HCT116 (cell line): ENCODE measurements at regions not wholly inside any gene's neighbourhood (a gene's known extent, or its start where the extent isn't known, plus 50 kb on each side); places are given as distances from the start of the nearest gene placed in this dataset.

Experiments used
- ATAC-seq: fragments of 200-7000 bp; cut with Tn5 transposase; 2 replicates; pipeline ENCODE4 v1.9.1; 2020; ENCODE audit warnings: mild to moderate bottlenecking, moderate library complexity
- BruUV-seq: library from RNA; stranded (reverse); fragments of 400-500 nt; replicated peaks from 2 replicates; lab custom pipeline; 2021; lab: Mats Ljungman, UMichigan
- CTCF ChIA-PET: fragments of 300-600 bp; sonication (Branson Sonifier 250); formaldehyde crosslinking; loops from one replicate; lab custom pipeline; 2021; ENCODE audit warnings: antibody characterized with exemption; lab: Charles Lee
- POLR2A ChIA-PET: fragments of 300-600, 350-600 bp; sonication (Branson Sonifier 250); formaldehyde crosslinking; loops from one replicate; lab custom pipeline; 2021; ENCODE audit warnings: antibody characterized with exemption; lab: Charles Lee
- RAD21 ChIA-PET, 2 experiments: fragments of 300-600 bp; sonication (Branson Sonifier 250); formaldehyde crosslinking; loops; one replicate each; lab custom pipeline; 2023; ENCODE audit warnings: low total read pairs in 2 of 2; ENCODE audit not compliant: uncharacterized antibody in 2 of 2, unreplicated experiment in 2 of 2, low non-redundant PET in 1 of 2; lab: Charles Lee
- DNase-seq: peaks from one replicate; pipeline ENCODE4 v3.0.0-alpha.2; 2010; ENCODE audit warnings: low read depth, low spot score
- H2AFZ ChIP-seq: fragments of 200-600 bp; shearing (Covaris generic), sonication (generic); 2 replicates; pipeline ENCODE4 v1.6.1; 2017; ENCODE audit warnings: low read depth, mixed run types, mixed read lengths, antibody characterized with exemption, low read length; ENCODE audit not compliant: poor library complexity, severe bottlenecking
- H3K27ac ChIP-seq: 2 replicates; pipeline ENCODE4 v1.5.1; 2012; ENCODE audit warnings: low read depth, low read length
- H3K27me3 ChIP-seq: fragments of 200-600 bp; sonication (generic); 2 replicates; pipeline ENCODE4 v1.6.1; 2016; ENCODE audit warnings: mixed run types, low read length, mixed read lengths; ENCODE audit not compliant: insufficient read depth
- H3K36me3 ChIP-seq, 2 experiments: fragments of 200-500 bp in 1 of 2; fragments of 200-600 bp in 1 of 2; sonication (Bioruptor generic) in 1 of 2; sonication (generic) in 1 of 2; 2 replicates each; pipeline versions ENCODE4 v1.5.1 to v1.6.1; 2014 to 2016; ENCODE audit warnings: low read length in 2 of 2, inconsistent platforms in 1 of 2, mixed read lengths in 1 of 2, mixed run types in 1 of 2; ENCODE audit not compliant: insufficient read depth in 2 of 2, control insufficient read depth in 1 of 2
- H3K4me1 ChIP-seq, 2 experiments: fragments of 200-600 bp in 1 of 2; sonication (generic) in 1 of 2; 2 replicates each; pipeline versions ENCODE4 v1.5.1 to v1.6.1; 2012 to 2017; ENCODE audit warnings: low read length in 2 of 2, inconsistent platforms in 1 of 2, mild to moderate bottlenecking in 1 of 2, mixed read lengths in 1 of 2, mixed run types in 1 of 2, moderate library complexity in 1 of 2; ENCODE audit not compliant: insufficient read depth in 2 of 2, control insufficient read depth in 1 of 2
- H3K4me2 ChIP-seq: fragments of 200-600 bp; sonication (generic); 2 replicates; pipeline ENCODE4 v1.6.1; 2017; ENCODE audit warnings: mixed run types, low read length, mixed read lengths
- H3K4me3 ChIP-seq, 2 experiments: fragments of 200-600 bp in 1 of 2; sonication (generic) in 1 of 2; replicated peaks in 1 of 2; 2 replicates each; pipeline ENCODE4 v1.5.1; 2011 to 2016; ENCODE audit warnings: low read length in 2 of 2, control low read depth in 1 of 2, low read depth in 1 of 2, mild to moderate bottlenecking in 1 of 2, mixed read lengths in 1 of 2, mixed run types in 1 of 2
- H3K79me2 ChIP-seq: fragments of 200-600 bp; sonication (generic); 2 replicates; pipeline ENCODE4 v1.6.1; 2017; ENCODE audit warnings: mild to moderate bottlenecking, mixed run types, low read length, moderate library complexity, mixed read lengths; ENCODE audit not compliant: insufficient read depth
- H3K9ac ChIP-seq: fragments of 200-600 bp; sonication (generic); 2 replicates; pipeline ENCODE4 v1.6.1; 2016; ENCODE audit warnings: low read length, mixed read lengths
- H3K9me2 ChIP-seq: fragments of 200-600 bp; sonication (generic), shearing (Covaris generic); 2 replicates; pipeline ENCODE4 v1.6.1; 2017; ENCODE audit warnings: mixed run types, mild to moderate bottlenecking, moderate library complexity; ENCODE audit not compliant: insufficient read depth
- H3K9me3 ChIP-seq, 2 experiments: fragments of 200-500 bp in 1 of 2; fragments of 200-600 bp in 1 of 2; sonication (Bioruptor generic) in 1 of 2; sonication (generic) in 1 of 2; 2 replicates each; pipeline ENCODE4 v1.6.1; 2014 to 2017; ENCODE audit warnings: low read length in 2 of 2, mixed read lengths in 2 of 2, inconsistent platforms in 1 of 2, low read depth in 1 of 2, mild to moderate bottlenecking in 1 of 2, mixed run types in 1 of 2, moderate library complexity in 1 of 2; ENCODE audit not compliant: control insufficient read depth in 1 of 2, insufficient read depth in 1 of 2
- H4K20me1 ChIP-seq: fragments of 200-600 bp; sonication (generic), shearing (Covaris generic); 2 replicates; pipeline ENCODE4 v1.6.1; 2017; ENCODE audit warnings: mixed run types, mild to moderate bottlenecking, moderate library complexity; ENCODE audit not compliant: insufficient read depth
- CEBPB ChIP-seq: IDR thresholded peaks from 2 replicates; pipeline ENCODE4 v1.6.1; 2012; ENCODE audit warnings: low read depth
- EGR1 ChIP-seq: IDR thresholded peaks from 2 replicates; pipeline ENCODE4 v1.6.1; 2012; ENCODE audit warnings: low read depth
- ELF1 ChIP-seq: IDR thresholded peaks from 2 replicates; pipeline ENCODE4 v1.6.1; 2012; ENCODE audit warnings: low read depth, borderline replicate concordance
- SIN3A ChIP-seq: IDR thresholded peaks from 2 replicates; pipeline ENCODE4 v1.6.1; 2012; ENCODE audit warnings: low read depth
- SP1 ChIP-seq: IDR thresholded peaks from 2 replicates; pipeline ENCODE4 v1.6.1; 2012; ENCODE audit warnings: low read depth
- intact Hi-C: fragments of 100-400 bp; cut with micrococcal nuclease; formaldehyde crosslinking; loops from 2 replicates; pipeline ENCODE4 v1.10.0; 2022
- TF ChIP-seq, protein P1 (sequence below): IDR thresholded peaks from 2 replicates; pipeline ENCODE4 v1.6.1; 2012
- TF ChIP-seq, protein P2 (sequence below): IDR thresholded peaks from 2 replicates; pipeline ENCODE4 v1.6.1; 2012; ENCODE audit warnings: low read depth

DNA sequence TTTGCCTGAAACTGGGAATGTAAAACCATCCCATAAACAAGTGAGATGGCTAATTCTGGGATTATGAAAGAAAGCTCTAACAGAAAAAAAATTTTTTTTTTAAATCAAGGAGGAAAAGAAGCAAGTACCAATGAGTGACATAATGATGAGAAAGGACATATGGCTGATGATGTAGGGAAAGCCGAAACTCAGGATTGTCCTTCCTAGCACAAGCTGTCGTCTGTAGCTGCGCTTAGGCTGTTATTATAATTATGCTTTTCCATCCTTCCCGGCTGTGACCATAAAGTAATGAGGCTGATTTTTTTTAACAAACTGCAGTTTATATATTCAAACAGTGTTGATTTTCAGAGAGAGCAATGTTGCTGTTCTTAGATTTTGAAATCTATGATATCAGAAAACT lies 209.8 kb upstream of the NOCT start:
- Histone ChIP-seq H3K9me3 (no peaks in the 10 kb centered on the region), H2AFZ (no peak overlapping the region), H3K27me3 (peaks cover 49% of the 10 kb centered on the region), H3K9ac (no peak overlapping the region), H3K9me2 (no peaks in the 10 kb centered on the region), H3K27ac (no peak overlapping the region), H3K4me2 (no peak overlapping the region), H3K36me3 (no peaks in the 10 kb centered on the region), H4K20me1 (no peaks in the 10 kb centered on the region), H3K79me2 (no peaks in the 10 kb centered on the region), H3K4me1 (no peaks in the 10 kb centered on the region), H3K4me3 (no peak overlapping the region)
- BruUV-seq: no TSS peak
- intact Hi-C loops: no loop called here
- no peak for TF ChIP-seq CEBPB
- ChIA-PET RAD21 (no interaction called here), CTCF (no interaction called here), POLR2A (interaction anchor here (0.6 kb wide), 1 partner anchor 354 kb away, joined by 5 read pairs; no protein-coding TSS in a partner anchor)
- DNase-seq: no peak
- no peak for ATAC-seq

DNA sequence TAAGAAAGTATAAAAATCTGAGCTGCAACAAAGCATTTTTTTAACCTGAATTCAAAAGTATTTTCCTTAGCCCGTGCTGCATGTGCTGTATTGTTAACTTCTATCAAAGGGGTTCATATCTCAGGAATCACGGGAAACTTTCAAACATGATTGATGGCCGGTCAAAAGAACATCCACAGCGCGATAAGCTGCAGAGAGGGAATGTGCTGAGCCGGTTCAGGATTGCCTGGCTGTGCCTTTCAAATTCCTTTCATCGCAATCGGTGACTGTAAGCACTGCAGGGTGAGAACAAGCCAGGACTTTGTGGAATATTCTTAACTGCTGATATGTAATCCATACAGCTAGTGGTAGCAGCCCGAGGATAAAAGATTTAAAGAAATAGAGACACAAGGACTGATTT lies 210.9 kb upstream of the NOCT start:
- Histone ChIP-seq H3K36me3 (no peaks in the 10 kb centered on the region), H2AFZ (no peak overlapping the region), H4K20me1 (no peaks in the 10 kb centered on the region), H3K9me3 (no peaks in the 10 kb centered on the region), H3K4me2 (no peak overlapping the region), H3K27me3 (peaks cover 54% of the 10 kb centered on the region), H3K4me3 (no peak overlapping the region), H3K9ac (no peak overlapping the region), H3K4me1 (no peaks in the 10 kb centered on the region), H3K9me2 (no peaks in the 10 kb centered on the region), H3K79me2 (no peaks in the 10 kb centered on the region), H3K27ac (no peak overlapping the region)
- no peak for ATAC-seq
- CTCF ChIA-PET: no interaction called here
- intact Hi-C loops: no loop called here
- DNase-seq: no peak
- RAD21 ChIA-PET: no interaction called here
- no peak for TF ChIP-seq SP1
- TF ChIP-seq, protein P1, sequence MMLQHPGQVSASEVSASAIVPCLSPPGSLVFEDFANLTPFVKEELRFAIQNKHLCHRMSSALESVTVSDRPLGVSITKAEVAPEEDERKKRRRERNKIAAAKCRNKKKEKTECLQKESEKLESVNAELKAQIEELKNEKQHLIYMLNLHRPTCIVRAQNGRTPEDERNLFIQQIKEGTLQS: no peak
- POLR2A ChIA-PET: no interaction called here
- no TSS peak for BruUV-seq

DNA sequence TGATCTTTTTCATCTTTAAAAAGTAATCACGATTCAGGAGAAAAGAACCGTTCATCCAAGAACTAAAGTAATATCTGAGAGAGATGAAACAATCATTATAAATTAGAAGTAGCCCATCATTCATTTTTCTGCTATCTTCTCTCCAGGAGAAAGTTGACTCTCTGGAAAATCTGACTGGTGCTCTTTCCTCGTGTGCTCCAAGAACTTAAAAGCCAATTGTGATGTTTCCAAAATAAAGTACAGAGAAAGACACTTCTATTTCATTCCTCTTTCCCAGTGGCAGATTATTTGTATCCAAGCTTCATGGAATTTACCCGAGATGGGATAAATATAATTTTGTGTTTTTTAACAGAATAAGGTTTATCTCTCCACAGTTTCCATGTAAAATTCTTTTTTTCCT lies 212.5 kb upstream of the NOCT start:
- TF ChIP-seq, protein P2, sequence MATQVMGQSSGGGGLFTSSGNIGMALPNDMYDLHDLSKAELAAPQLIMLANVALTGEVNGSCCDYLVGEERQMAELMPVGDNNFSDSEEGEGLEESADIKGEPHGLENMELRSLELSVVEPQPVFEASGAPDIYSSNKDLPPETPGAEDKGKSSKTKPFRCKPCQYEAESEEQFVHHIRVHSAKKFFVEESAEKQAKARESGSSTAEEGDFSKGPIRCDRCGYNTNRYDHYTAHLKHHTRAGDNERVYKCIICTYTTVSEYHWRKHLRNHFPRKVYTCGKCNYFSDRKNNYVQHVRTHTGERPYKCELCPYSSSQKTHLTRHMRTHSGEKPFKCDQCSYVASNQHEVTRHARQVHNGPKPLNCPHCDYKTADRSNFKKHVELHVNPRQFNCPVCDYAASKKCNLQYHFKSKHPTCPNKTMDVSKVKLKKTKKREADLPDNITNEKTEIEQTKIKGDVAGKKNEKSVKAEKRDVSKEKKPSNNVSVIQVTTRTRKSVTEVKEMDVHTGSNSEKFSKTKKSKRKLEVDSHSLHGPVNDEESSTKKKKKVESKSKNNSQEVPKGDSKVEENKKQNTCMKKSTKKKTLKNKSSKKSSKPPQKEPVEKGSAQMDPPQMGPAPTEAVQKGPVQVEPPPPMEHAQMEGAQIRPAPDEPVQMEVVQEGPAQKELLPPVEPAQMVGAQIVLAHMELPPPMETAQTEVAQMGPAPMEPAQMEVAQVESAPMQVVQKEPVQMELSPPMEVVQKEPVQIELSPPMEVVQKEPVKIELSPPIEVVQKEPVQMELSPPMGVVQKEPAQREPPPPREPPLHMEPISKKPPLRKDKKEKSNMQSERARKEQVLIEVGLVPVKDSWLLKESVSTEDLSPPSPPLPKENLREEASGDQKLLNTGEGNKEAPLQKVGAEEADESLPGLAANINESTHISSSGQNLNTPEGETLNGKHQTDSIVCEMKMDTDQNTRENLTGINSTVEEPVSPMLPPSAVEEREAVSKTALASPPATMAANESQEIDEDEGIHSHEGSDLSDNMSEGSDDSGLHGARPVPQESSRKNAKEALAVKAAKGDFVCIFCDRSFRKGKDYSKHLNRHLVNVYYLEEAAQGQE: no peak
- TF ChIP-seq EGR1 (no peak), SIN3A (no peak), ELF1 (no peak)
- TF ChIP-seq, all 23 proteins: peak for 0
- no peaks in the 10 kb centered on the region for H3K36me3 ChIP-seq
- no peak for ATAC-seq
- H3K4me3 ChIP-seq: no peak overlapping the region
- H3K9ac ChIP-seq: no peak overlapping the region
- BruUV-seq: no TSS peak
- H3K4me1 ChIP-seq: no peaks in the 10 kb centered on the region
- ChIA-PET RAD21 (no interaction called here), POLR2A (no interaction called here), CTCF (no interaction called here)
- H3K9me2 ChIP-seq: no peaks in the 10 kb centered on the region
- no peak overlapping the region for H3K4me2 ChIP-seq
- no peak overlapping the region for H3K27ac ChIP-seq
- DNase-seq: no peak
- no peaks in the 10 kb centered on the region for H3K79me2 ChIP-seq
- intact Hi-C loops: no loop called here
- peaks cover 65% of the 10 kb centered on the region for H3K27me3 ChIP-seq
- H3K9me3 ChIP-seq: no peaks in the 10 kb centered on the region
- no peaks in the 10 kb centered on the region for H4K20me1 ChIP-seq
- no peak overlapping the region for H2AFZ ChIP-seq
